SIG-M5 treated with dmso at 0.1 percent for 504 hours (cell line): ENCODE measurements at regions not wholly inside any gene's neighbourhood (a gene's known extent, or its start where the extent isn't known, plus 50 kb on each side); places are given as distances from the start of the nearest gene placed in this dataset.
"Not testable (repeated sequence)": the region's sequence is repeated elsewhere in the genome, so short reads cannot be mapped to it uniquely, and the experiment has no call there.

ENCODE experiments used
- DNase-seq: peaks from one replicate; lab custom pipeline; 2025; ENCODE audit not compliant: unreplicated experiment; lab: John Stamatoyannopoulos, UW

- no peak for DNase-seq
These were observed 58.2 kb upstream of the DUSP21 start for GRCh38 chrX:44785652-44786051.

GRCh38 chrX:44784241-44784640 is 59.6 kb upstream of the DUSP21 start:
- no peak for DNase-seq

- no peak for DNase-seq
These were observed 65.6 kb upstream of the DUSP21 start for GRCh38 chrX:44778254-44778653.

GRCh38 chrX:44775726-44776125 is 68.1 kb upstream of the DUSP21 start:
- DNase-seq: no peak

GRCh38 chrX:44774066-44774465 is 69.8 kb upstream of the DUSP21 start:
- DNase-seq: not testable (repeated sequence)

- no peak for DNase-seq
These were observed 73.7 kb upstream of the DUSP21 start for GRCh38 chrX:44770121-44770520.

- no peak for DNase-seq
These were observed 76.5 kb upstream of the DUSP21 start for GRCh38 chrX:44767308-44767707.

GRCh38 chrX:44765556-44765955 is 78.3 kb upstream of the DUSP21 start:
- no peak for DNase-seq

GRCh38 chrX:44747969-44748368 is 95.9 kb upstream of the DUSP21 start:
- DNase-seq: no peak

- DNase-seq: peak; percentile 68
These were observed 96.5 kb upstream of the DUSP21 start for GRCh38 chrX:44747317-44747716.

- DNase-seq: no peak
These were observed 99.0 kb upstream of the DUSP21 start for GRCh38 chrX:44744799-44745198.

- DNase-seq: no peak
These were observed 101.2 kb upstream of the DUSP21 start for GRCh38 chrX:44742480-44743155.

- DNase-seq: not testable (repeated sequence)
These were observed 102.0 kb upstream of the DUSP21 start for GRCh38 chrX:44741859-44742258.

- not testable (repeated sequence) for DNase-seq
These were observed 102.4 kb upstream of the DUSP21 start for GRCh38 chrX:44741458-44741857.

GRCh38 chrX:44735498-44735897 is 108.3 kb upstream of the DUSP21 start:
- DNase-seq: no peak

GRCh38 chrX:44733931-44734330 is 109.9 kb upstream of the DUSP21 start:
- no peak for DNase-seq

- DNase-seq: no peak
These were observed 112.7 kb upstream of the DUSP21 start for GRCh38 chrX:44731160-44731559.

- DNase-seq: peak; percentile 29
These were observed 120.4 kb upstream of the DUSP21 start for GRCh38 chrX:44723426-44723825.

- peak; percentile 2 for DNase-seq
These were observed 135.4 kb upstream of the DUSP21 start for GRCh38 chrX:44708470-44708869.

GRCh38 chrX:44705817-44706551 is 137.8 kb upstream of the DUSP21 start:
- no peak for DNase-seq

GRCh38 chrX:44698357-44698756 is 145.5 kb upstream of the DUSP21 start:
- no peak for DNase-seq

- DNase-seq: no peak
These were observed 150.6 kb upstream of the DUSP21 start for GRCh38 chrX:44693255-44693654.

GRCh38 chrX:44690129-44690528 is 147.5 kb upstream of the FUNDC1 start:
- no peak for DNase-seq
